ENCODE measurements at regions not wholly inside any gene's neighbourhood (a gene's known extent, or its start where the extent isn't known, plus 50 kb on each side); places are given as distances from the start of the nearest gene placed in this dataset.

GRCh38 chr12:128076188-128076587 lies 190.8 kb upstream of the TMEM132C start:
- no peak for DNase-seq (ENCODE audit: low spot score)

GRCh38 chr12:128077211-128077916 lies 189.6 kb upstream of the TMEM132C start:
- TF ChIP-seq CTCF (IDR thresholded peaks at IDR 0.05; ENCODE audit: extremely low read depth, insufficient read depth, missing control alignments) = no peak
- no peak for DNase-seq (ENCODE audit: low spot score)
- in situ Hi-C loops (cut with MboI; ENCODE audit: low pct_unique_long_range_greater_than_20kb, low sequenced_read_pairs, unreplicated experiment) = no loop called here

More at GRCh38 chr12:128076188-128076587, 190.8 kb upstream of the TMEM132C start:
- in situ Hi-C loops (cut with MboI; ENCODE audit: low pct_unique_long_range_greater_than_20kb, low sequenced_read_pairs, unreplicated experiment) = no loop called here
- no peak for TF ChIP-seq CTCF (IDR thresholded peaks at IDR 0.05; ENCODE audit: extremely low read depth, insufficient read depth, missing control alignments)

GRCh38 chr12:128077917-128078298 lies 189.1 kb upstream of the TMEM132C start:
- in situ Hi-C loops (cut with MboI; ENCODE audit: low pct_unique_long_range_greater_than_20kb, low sequenced_read_pairs, unreplicated experiment) = no loop called here
- no peak for TF ChIP-seq CTCF (IDR thresholded peaks at IDR 0.05; ENCODE audit: extremely low read depth, insufficient read depth, missing control alignments)

GRCh38 chr12:128078301-128078971 lies 188.5 kb upstream of the TMEM132C start:
- DNase-seq (ENCODE audit: low spot score) = no peak
- no peak for TF ChIP-seq CTCF (IDR thresholded peaks at IDR 0.05; ENCODE audit: extremely low read depth, insufficient read depth, missing control alignments)
- in situ Hi-C loops (cut with MboI; ENCODE audit: low pct_unique_long_range_greater_than_20kb, low sequenced_read_pairs, unreplicated experiment) = no loop called here

More at GRCh38 chr12:128077917-128078298, 189.1 kb upstream of the TMEM132C start:
- DNase-seq (ENCODE audit: low spot score) = no peak

GRCh38 chr12:128079446-128079845 lies 187.5 kb upstream of the TMEM132C start:
- in situ Hi-C loops (cut with MboI; ENCODE audit: low pct_unique_long_range_greater_than_20kb, low sequenced_read_pairs, unreplicated experiment) = no loop called here
- no peak for DNase-seq (ENCODE audit: low spot score)
- TF ChIP-seq CTCF (IDR thresholded peaks at IDR 0.05; ENCODE audit: extremely low read depth, insufficient read depth, missing control alignments) = no peak

GRCh38 chr12:128083132-128083729 lies 183.7 kb upstream of the TMEM132C start:
- no peak for DNase-seq (ENCODE audit: low spot score)
- in situ Hi-C loops (cut with MboI; ENCODE audit: low pct_unique_long_range_greater_than_20kb, low sequenced_read_pairs, unreplicated experiment) = no loop called here
- TF ChIP-seq CTCF (IDR thresholded peaks at IDR 0.05; ENCODE audit: extremely low read depth, insufficient read depth, missing control alignments) = no peak

Measured in GM13977 (cell line).